Smooth muscle cell (in vitro differentiated cells): ENCODE measurements at regions not wholly inside any gene's neighbourhood (a gene's known extent, or its start where the extent isn't known, plus 50 kb on each side); places are given as distances from the start of the nearest gene placed in this dataset.
A peak's percentile ranks its signal among the peaks of the same experiment; 100 is the strongest.

Source experiments
- DNase-seq: peaks from one replicate; lab custom pipeline; 2025; ENCODE audit not compliant: unreplicated experiment; lab: John Stamatoyannopoulos, UW
- H2AFZ ChIP-seq: fragments of 200-600 bp; sonication (generic); 2 replicates; pipeline ENCODE4 v1.6.0; 2016; ENCODE audit warnings: antibody characterized with exemption, low read depth, mild to moderate bottlenecking
- H3F3A ChIP-seq: fragments of 200-600 bp; sonication (generic); 2 replicates; pipeline ENCODE4 v1.6.0; 2017; ENCODE audit warnings: antibody characterized with exemption, low read depth
- H3K27ac ChIP-seq: fragments of 200-600 bp; sonication (generic); 2 replicates; pipeline ENCODE4 v1.5.1; 2016; ENCODE audit warnings: low read depth, mild to moderate bottlenecking
- H3K27me3 ChIP-seq: fragments of 200-600 bp; sonication (generic); 2 replicates; pipeline ENCODE4 v1.6.1; 2016; ENCODE audit warnings: low read depth, mild to moderate bottlenecking
- H3K36me3 ChIP-seq: fragments of 200-600 bp; sonication (generic); 2 replicates; pipeline ENCODE4 v1.5.1; 2016; ENCODE audit warnings: low read depth
- H3K4me1 ChIP-seq: fragments of 200-600 bp; sonication (generic); 2 replicates; pipeline ENCODE4 v1.5.1; 2016; ENCODE audit warnings: low read depth
- H3K4me2 ChIP-seq: fragments of 200-600 bp; sonication (generic); 2 replicates; pipeline ENCODE4 v1.6.0; 2016; ENCODE audit warnings: mild to moderate bottlenecking
- H3K4me3 ChIP-seq: fragments of 200-600 bp; sonication (generic); 2 replicates; pipeline ENCODE4 v1.5.1; 2016; ENCODE audit warnings: mild to moderate bottlenecking
- H3K79me2 ChIP-seq: fragments of 200-600 bp; sonication (generic); 2 replicates; pipeline ENCODE4 v1.6.0; 2016; ENCODE audit warnings: low read depth, mild to moderate bottlenecking
- H3K9ac ChIP-seq: fragments of 200-600 bp; sonication (generic); 2 replicates; pipeline ENCODE4 v1.6.0; 2016; ENCODE audit warnings: low read depth
- H3K9me3 ChIP-seq: fragments of 200-600 bp; sonication (generic); replicated peaks from 2 replicates; pipeline ENCODE4 v1.5.1; 2016; ENCODE audit warnings: low read depth
- H4K20me1 ChIP-seq: fragments of 200-600 bp; sonication (generic); 2 replicates; pipeline ENCODE4 v1.6.0; 2016; ENCODE audit warnings: low read depth
- CTCF ChIP-seq: fragments of 200-600 bp; sonication (generic); IDR thresholded peaks from 2 replicates; pipeline ENCODE4 v1.5.1; 2017; ENCODE audit warnings: borderline replicate concordance, mild to moderate bottlenecking, antibody characterized with exemption; ENCODE audit not compliant: insufficient read depth, poor library complexity, severe bottlenecking
- WGBS: methylation state at CpG from one replicate; pipeline ENCODE4 v1.1.7; 2016; ENCODE audit warnings: low lambda C conversion rate; 5-methylcytosine and 5-hydroxymethylcytosine counted together

GRCh38 chr11:92137747-92138146 is 86.9 kb upstream of the FAT3 start:
- no peak for DNase-seq
- H4K20me1 ChIP-seq = no peaks in the 10 kb centered on the region
- H3F3A ChIP-seq = no peaks in the 10 kb centered on the region
- no peaks in the 10 kb centered on the region for H3K9me3 ChIP-seq
- no peak overlapping the region for H2AFZ ChIP-seq
- no peak overlapping the region for H3K27ac ChIP-seq
- H3K27me3 ChIP-seq = no peaks in the 10 kb centered on the region
- no peak overlapping the region for H3K4me3 ChIP-seq
- no peaks in the 10 kb centered on the region for H3K79me2 ChIP-seq
- H3K4me2 ChIP-seq = no peak overlapping the region
- WGBS = 63% methylated on average over 2 of the region's 2 CpGs
- no peak overlapping the region for H3K9ac ChIP-seq
- no peaks in the 10 kb centered on the region for H3K4me1 ChIP-seq
- H3K36me3 ChIP-seq = no peaks in the 10 kb centered on the region
- TF ChIP-seq CTCF = no peak

GRCh38 chr11:92136797-92137196 is 87.8 kb upstream of the FAT3 start:
- 82% methylated on average over 2 of the region's 2 CpGs for WGBS
- no peak for DNase-seq

GRCh38 chr11:92131289-92131865 is 93.2 kb upstream of the FAT3 start:
- 51% methylated on average over 4 of the region's 4 CpGs for WGBS
- TF ChIP-seq CTCF = no peak
- Histone ChIP-seq H3K4me2 (no peak overlapping the region), H3K79me2 (no peaks in the 10 kb centered on the region), H3K27ac (peak overlapping the region; percentile 66), H3F3A (peaks cover 7% of the 10 kb centered on the region), H3K9ac (no peak overlapping the region), H2AFZ (no peak overlapping the region), H3K27me3 (no peaks in the 10 kb centered on the region), H3K36me3 (no peaks in the 10 kb centered on the region), H4K20me1 (no peaks in the 10 kb centered on the region), H3K4me1 (no peaks in the 10 kb centered on the region), H3K9me3 (no peaks in the 10 kb centered on the region), H3K4me3 (no peak overlapping the region)
- DNase-seq = no peak

More at GRCh38 chr11:92136797-92137196, 87.8 kb upstream of the FAT3 start:
- Histone ChIP-seq H3K27ac (no peak overlapping the region), H3K4me2 (no peak overlapping the region), H3K36me3 (no peaks in the 10 kb centered on the region), H3K4me3 (no peak overlapping the region), H3K79me2 (no peaks in the 10 kb centered on the region), H3K9me3 (no peaks in the 10 kb centered on the region), H3K27me3 (no peaks in the 10 kb centered on the region), H3K9ac (no peak overlapping the region), H3K4me1 (no peaks in the 10 kb centered on the region), H4K20me1 (no peaks in the 10 kb centered on the region), H3F3A (no peaks in the 10 kb centered on the region), H2AFZ (no peak overlapping the region)
- no peak for TF ChIP-seq CTCF

- H3K27ac ChIP-seq = peak overlapping the region; percentile 66
- no peak overlapping the region for H2AFZ ChIP-seq
- DNase-seq = no peak
- no peak overlapping the region for H3K9ac ChIP-seq
- no peaks in the 10 kb centered on the region for H3K9me3 ChIP-seq
- no peaks in the 10 kb centered on the region for H3K4me1 ChIP-seq
- TF ChIP-seq CTCF = no peak
- no peak overlapping the region for H3K4me3 ChIP-seq
- H3K27me3 ChIP-seq = no peaks in the 10 kb centered on the region
- no peaks in the 10 kb centered on the region for H4K20me1 ChIP-seq
- peak overlapping the region; percentile 48 for H3K4me2 ChIP-seq
- no peaks in the 10 kb centered on the region for H3K79me2 ChIP-seq
- no peaks in the 10 kb centered on the region for H3K36me3 ChIP-seq
- whole genome bisulfite sequencing = 37% methylated on average over 2 of the region's 2 CpGs
- H3F3A ChIP-seq = peaks cover 7% of the 10 kb centered on the region
Measured at GRCh38 chr11:92130421-92130831, 94.2 kb upstream of the FAT3 start.
